ENCODE measurements at regions not wholly inside any gene's neighbourhood (a gene's known extent, or its start where the extent isn't known, plus 50 kb on each side); places are given as distances from the start of the nearest gene placed in this dataset.

DNA sequence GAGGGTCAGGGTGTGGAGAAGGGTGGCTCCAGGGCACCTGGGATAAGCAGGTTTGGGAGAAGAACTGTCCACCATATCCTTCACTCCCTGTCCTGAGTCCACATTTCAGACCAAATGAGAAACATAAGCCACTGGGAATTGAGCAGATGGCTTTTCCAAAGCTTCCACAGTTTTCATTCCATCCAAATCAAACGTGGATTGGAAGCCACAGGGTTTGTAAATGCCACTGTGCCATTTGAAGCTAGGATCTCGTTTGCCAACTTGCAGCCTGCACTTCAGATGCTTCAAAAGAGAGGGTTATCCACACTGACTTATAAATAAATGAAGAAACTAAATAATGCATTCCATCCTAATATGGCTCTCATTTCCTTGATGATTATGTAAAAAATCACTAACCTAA is 81.5 kb downstream of the UQCRFS1 start:
- Histone ChIP-seq H3K9me3 (peaks cover 0 to 60% (median 12%) of the 10 kb centered on the region in 8 donors), H3K27ac (no peak overlapping the region), H3K36me3 (no peaks in the 10 kb centered on the region), H3K4me1 (no peaks in the 10 kb centered on the region), H3K27me3 (replicated peaks in 1 of 7) (peaks cover 0 to 20% (median 0%) of the 10 kb centered on the region in 7 donors), H3K4me3 (no peak overlapping the region)
- no peak for TF ChIP-seq POLR2AphosphoS5 (IDR thresholded peaks at IDR 0.05)
- TF ChIP-seq CTCF (IDR thresholded peaks at IDR 0.05 in 8 of 11, conservative IDR thresholded peaks at IDR 0.05 in 3 of 11): no peak
- TF ChIP-seq POLR2A (IDR thresholded peaks at IDR 0.05): no peak
- no peak for DNase-seq
- intact Hi-C loops (cut with DNase I; ENCODE audit: low total_unique reads): no loop called here
- WGBS, 5 donors: 23 to 46% (median 39%) methylated on average over 2 of the region's 2 CpGs

DNA sequence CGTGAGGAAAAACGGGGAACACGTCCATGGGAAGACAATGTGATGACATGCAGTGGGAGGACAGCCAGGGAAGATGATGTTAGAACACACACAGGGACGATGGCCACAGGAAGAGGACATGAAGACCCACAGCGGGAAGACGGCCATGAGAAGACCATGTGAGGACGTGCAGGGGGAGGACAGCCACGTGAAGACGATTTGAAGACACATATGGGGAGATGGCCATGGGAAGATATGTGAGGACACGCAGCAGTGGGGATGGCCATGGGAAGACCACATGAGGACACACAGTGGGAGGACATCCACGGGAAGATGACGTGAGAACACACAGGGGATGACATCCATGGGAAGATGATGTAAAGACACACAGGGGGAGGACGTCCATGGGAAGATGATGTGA is 83.8 kb downstream of the UQCRFS1 start:
- intact Hi-C loops (cut with DNase I; ENCODE audit: low total_unique reads): no loop called here
- H3K36me3 ChIP-seq: no peaks in the 10 kb centered on the region
- 83 to 90% (median 86%) methylated on average over 13 of the region's 13 CpGs for WGBS, 5 donors
- DNase-seq: no peak
- peaks cover 0 to 58% (median 8%) of the 10 kb centered on the region in 8 donors for H3K9me3 ChIP-seq
- peaks cover 0 to 30% (median 0%) of the 10 kb centered on the region in 7 donors for H3K27me3 ChIP-seq (replicated peaks in 1 of 7)
- H3K4me3 ChIP-seq: no peak overlapping the region
- TF ChIP-seq POLR2AphosphoS5 (IDR thresholded peaks at IDR 0.05): no peak
- no peak for TF ChIP-seq CTCF (IDR thresholded peaks at IDR 0.05 in 8 of 11, conservative IDR thresholded peaks at IDR 0.05 in 3 of 11)
- no peak for TF ChIP-seq POLR2A (IDR thresholded peaks at IDR 0.05)
- no peak overlapping the region for H3K27ac ChIP-seq
- H3K4me1 ChIP-seq: no peaks in the 10 kb centered on the region

DNA sequence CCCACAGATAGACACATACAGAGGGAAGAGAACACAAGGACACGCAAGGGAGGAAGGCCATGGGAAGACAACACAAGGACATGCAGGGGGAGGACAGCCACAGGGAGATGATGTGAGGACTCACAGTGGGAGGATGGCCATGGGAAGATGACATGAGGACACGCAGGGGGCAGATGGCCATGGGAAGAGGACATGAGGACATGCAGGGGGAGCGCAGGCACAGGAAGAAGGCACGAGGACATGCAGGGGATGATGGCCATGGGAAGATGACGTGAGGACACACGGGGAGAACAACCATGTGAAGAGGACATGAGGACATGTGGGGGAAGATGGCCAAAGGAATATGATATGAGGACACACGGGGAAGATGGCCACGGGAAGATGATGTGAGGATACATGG is 84.7 kb downstream of the UQCRFS1 start:
- Histone ChIP-seq H3K9me3 (peaks cover 0 to 55% (median 16%) of the 10 kb centered on the region in 8 donors), H3K4me1 (no peaks in the 10 kb centered on the region), H3K4me3 (no peak overlapping the region), H3K27me3 (replicated peaks in 1 of 7) (peaks cover 0 to 30% (median 0%) of the 10 kb centered on the region in 7 donors), H3K36me3 (no peaks in the 10 kb centered on the region), H3K27ac (no peak overlapping the region)
- intact Hi-C loops (cut with DNase I; ENCODE audit: low total_unique reads): no loop called here
- 84 to 93% (median 89%) methylated on average over 8 of the region's 8 CpGs for WGBS, 5 donors
- DNase-seq: no peak
- no peak for TF ChIP-seq CTCF (IDR thresholded peaks at IDR 0.05 in 8 of 11, conservative IDR thresholded peaks at IDR 0.05 in 3 of 11)

GRCh38 chr19:29122185-29122584 is 90.8 kb downstream of the UQCRFS1 start:
- Histone ChIP-seq H3K9me3 (peaks cover 0 to 31% (median 10%) of the 10 kb centered on the region in 8 donors), H3K27me3 (replicated peaks in 1 of 7) (peaks cover 0 to 16% (median 0%) of the 10 kb centered on the region in 7 donors), H3K36me3 (no peaks in the 10 kb centered on the region), H3K27ac (no peak overlapping the region), H3K4me3 (no peak overlapping the region), H3K4me1 (no peaks in the 10 kb centered on the region)
- intact Hi-C loops (cut with DNase I; ENCODE audit: low total_unique reads): no loop called here
- TF ChIP-seq POLR2A (IDR thresholded peaks at IDR 0.05) (no peak), POLR2AphosphoS5 (IDR thresholded peaks at IDR 0.05) (no peak), CTCF (IDR thresholded peaks at IDR 0.05 in 8 of 11, conservative IDR thresholded peaks at IDR 0.05 in 3 of 11) (no peak)
- 70 to 78% (median 76%) methylated on average over 5 of the region's 5 CpGs for WGBS, 5 donors
- DNase-seq: no peak

Measured in spleen (tissue), 11 donors.